HG03060 (cell line): ENCODE measurements at regions not wholly inside any gene's neighbourhood (a gene's known extent, or its start where the extent isn't known, plus 50 kb on each side); places are given as distances from the start of the nearest gene placed in this dataset.
"Not testable (repeated sequence)": the region's sequence is repeated elsewhere in the genome, so short reads cannot be mapped to it uniquely, and the experiment has no call there.

Experiments used
- ATAC-seq: cut with Tn5 transposase; IDR thresholded peaks from one replicate; pipeline ENCODE4 v1.9.1; 2021; ENCODE audit warnings: low read depth, moderate number of reproducible peaks; ENCODE audit not compliant: unreplicated experiment

DNA sequence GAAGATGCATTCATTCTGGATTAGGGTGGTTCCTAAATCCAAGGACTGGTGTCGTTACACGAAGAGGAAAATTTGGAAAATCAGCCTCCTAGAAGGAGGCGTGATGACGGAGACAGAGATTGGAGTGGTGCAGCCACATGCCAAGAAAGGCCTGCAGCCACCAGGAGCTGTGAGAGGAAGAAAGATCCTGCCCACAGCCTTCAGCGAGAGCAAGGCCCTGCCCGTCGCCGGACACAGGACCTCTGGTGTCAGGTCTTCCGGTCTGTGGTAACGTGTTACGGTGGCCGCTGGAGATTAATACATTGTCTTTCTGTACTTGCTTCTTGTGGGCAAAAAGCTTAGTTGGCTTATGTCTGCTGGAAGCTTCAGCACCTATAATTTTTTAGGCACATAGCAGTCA lies 1045.8 kb downstream of the BRD1 start:
- no peak for ATAC-seq

- ATAC-seq, result no peak
Measured at GRCh38 chr22:48781391-48781790, 1046.3 kb downstream of the BRD1 start.

GRCh38 chr22:48780597-48781277 lies 1046.9 kb downstream of the BRD1 start:
- ATAC-seq, result no peak

DNA sequence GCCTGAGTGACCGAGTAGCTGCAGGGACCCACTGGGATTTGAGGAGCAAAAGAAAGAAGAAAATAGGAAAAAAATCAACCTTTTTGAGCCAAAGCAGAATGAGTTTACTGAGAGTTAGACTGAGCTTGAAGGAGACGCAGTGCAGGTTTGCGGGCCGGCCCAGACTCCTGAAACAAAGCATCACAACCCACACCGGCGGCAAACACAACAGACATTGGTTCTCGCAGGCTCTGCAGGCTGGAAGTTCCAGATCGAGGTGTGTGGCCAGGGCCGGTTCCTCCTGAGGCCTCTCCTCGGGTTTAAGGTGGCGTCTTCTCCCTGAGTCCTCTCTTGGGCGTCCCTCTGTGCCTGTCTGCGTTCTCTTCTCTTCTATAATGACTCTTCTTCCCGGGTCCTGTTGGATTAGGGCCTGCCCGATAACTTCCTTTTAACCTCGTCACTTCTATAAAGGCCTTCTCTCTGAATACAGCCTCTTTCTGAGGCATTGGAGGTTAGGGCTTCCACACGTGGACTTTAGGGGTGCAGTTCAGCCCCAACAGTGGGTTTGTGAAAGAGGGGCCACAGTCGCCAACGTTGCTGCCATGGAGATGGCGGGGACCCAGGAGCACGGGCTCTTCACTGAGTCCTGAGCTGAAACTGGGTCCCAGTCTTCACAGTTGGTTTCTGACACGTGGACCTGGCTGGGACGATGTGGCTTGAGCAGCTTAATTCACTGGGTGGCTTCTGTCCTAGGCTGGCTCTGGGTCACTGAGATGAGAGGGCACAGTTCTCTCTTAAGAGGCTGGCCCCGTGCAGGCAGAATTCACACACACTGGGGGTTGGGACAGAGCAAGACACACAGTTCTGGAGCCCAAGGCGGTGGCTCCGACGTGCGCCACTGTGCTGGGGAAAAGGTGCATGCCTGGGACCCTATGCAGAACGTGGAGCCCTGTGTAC lies 1047.7 kb downstream of the BRD1 start:
- no peak for ATAC-seq

- no peak for ATAC-seq
Measured at GRCh38 chr22:48779211-48779643, 1048.4 kb downstream of the BRD1 start.

- no peak for ATAC-seq
Measured at GRCh38 chr22:48778308-48779195, 1049.1 kb downstream of the BRD1 start.

DNA sequence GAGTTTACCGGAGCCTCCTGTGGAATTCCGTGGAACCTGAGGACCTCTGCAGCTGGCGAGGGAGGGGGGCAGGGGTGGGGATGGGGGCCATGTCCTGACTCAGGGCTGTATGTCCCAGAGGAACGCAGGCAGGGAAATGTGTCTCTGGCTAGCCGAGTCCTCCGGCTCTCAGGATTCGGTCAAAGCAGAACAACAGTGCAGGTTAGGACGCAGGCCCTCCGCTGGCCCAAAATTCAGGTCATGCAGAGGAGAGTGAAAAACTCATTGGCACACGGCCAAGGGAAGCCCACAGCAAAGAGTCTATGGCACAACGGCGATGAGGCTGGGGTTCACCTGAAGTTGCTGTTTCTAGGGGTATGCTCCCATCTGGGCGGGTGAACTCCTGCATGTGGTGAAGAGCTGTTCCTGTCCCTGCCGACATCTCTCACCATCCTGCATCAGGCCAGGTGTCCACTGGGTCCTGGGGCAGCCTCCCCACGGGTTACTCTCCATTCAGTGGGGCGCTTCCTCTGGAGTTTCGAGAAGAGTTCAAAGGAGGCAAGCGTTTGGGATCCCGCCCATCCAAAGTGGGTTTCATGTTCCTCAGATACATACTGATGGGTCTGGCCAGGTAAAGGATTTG lies 1055.3 kb downstream of the BRD1 start:
- no peak for ATAC-seq

DNA sequence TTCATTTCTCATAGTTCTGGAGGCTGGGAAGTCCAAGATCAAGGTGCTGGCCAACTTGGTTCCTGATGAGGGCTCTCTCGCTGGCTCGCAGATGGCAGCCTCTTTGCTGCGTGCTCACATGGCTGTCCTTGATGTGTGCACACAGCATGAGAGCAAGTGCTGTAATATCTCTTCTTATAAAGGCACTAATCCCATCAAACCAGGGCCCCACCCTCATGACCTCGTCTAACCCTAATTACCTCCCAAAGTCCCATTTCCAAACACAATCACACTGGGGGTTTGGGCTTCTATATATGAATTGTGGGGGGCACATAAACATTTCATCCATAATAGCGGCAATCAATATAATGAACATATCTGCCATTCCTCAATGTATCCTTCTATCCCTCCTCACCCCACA lies 1062.1 kb downstream of the BRD1 start:
- no peak for ATAC-seq

GRCh38 chr22:48761546-48761945 lies 1066.1 kb downstream of the BRD1 start:
- no peak for ATAC-seq

DNA sequence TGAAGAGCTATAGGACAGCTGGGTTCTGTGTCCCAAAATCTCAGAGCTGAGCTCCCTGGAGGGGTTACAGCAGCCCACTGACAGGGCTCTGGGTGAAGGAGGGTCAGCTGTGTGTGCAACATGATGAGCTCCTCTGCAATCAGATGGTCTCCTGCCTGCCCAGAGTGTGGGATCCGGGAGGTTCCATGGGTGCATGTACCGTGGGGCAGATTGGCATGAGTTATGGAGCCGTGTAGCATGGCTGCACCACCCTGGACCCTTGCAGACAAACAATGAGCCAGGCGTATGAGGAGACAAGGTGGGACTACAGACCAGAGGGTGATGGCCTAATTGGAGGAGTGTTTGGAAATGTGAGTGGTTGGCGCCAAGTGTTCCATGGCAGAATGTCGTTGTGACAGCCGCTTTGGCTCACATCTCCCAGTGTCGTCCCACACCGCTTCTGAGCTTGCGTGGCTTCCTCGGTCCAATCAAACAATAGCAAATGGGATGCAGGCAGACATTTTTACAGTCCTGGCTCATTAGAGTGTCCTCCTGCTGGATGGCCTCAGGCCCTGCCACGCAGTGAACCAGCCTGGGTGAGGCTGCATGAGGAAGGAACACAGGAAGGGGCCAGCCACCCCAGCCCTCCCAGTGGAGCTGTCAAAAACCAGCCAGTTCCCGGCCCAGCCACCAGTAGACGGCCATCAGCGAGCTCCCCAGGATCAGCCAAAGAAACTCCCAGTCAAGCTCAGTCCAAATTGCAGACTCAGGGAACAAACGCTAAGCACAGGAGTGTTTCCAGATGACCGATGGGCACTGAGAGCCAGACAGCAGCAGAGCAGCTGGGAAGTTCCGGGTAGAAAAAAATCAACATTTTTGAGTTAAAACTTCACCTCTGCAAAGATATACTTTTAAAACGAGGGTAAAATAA lies 1066.9 kb downstream of the BRD1 start:
- no peak for ATAC-seq

DNA sequence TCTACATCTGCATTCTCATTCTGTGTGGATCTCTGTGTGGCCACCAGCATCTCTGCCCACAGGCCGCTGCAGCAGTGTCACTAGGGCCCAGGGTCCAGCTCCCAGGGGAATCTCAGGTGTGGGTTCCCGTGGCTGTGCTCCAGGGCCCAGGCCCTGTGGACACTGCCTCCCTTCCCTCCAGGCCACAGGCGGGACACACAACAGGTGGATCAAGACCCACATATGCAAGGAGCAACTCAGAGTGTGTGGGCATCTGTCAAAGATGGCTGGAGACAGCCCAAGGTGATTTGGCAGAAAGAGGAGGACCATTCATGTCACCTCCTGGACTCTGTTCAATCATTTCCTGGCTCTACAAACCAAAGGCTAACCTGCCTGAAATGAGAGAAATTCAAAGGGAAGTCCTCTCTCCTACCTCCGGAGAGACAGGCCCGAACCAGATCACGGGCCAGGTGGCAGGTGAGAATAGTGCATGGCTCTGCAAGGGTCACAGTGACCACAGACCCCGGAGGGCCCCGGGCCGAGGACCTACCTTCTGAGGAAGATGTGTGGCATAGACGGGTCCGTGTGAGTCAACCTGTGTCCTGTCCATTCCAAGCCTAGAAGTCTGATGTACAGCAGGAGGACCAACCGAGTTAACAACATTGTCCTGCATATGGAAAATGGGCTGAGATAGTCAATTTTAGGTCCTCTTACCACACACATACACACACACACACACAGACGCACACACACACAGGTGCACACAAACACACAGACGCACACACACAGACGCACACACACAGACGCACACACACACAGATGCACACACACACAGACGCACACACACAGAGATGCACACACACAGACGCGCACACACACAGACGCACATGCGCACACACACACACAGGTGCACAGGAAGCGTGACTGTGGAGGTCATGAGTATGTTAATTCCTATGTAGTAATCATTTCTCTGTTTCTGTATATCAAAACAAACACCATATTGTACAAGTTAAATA lies 1068.5 kb downstream of the BRD1 start:
- no peak for ATAC-seq

DNA sequence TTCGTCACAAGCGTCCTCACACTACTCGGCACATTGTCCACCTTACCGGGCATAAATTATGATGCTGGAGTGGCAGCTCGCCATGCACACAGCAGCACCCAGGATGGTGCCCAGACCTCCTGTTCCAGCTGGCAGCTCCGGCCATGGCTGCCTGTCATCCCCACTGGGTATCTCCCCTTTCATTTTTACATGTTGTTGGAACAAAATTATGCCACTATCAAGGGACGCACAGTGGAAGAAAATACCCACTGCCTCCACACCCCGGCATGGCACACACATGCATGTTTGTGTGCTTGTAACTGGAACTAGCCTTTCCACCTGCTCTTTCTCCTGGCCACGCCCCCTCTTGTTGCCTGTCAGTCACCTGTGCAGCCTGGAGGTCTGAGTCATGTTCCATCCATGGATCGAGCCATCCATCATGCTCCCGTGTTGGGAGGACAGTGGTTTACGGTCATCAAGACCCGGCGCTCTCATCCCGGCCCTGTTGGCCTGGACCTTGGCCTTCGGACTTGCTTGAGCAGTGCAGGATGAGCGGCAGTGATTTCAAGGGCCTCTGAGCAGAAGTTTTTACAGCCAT lies 1069.6 kb downstream of the BRD1 start:
- no peak for ATAC-seq

DNA sequence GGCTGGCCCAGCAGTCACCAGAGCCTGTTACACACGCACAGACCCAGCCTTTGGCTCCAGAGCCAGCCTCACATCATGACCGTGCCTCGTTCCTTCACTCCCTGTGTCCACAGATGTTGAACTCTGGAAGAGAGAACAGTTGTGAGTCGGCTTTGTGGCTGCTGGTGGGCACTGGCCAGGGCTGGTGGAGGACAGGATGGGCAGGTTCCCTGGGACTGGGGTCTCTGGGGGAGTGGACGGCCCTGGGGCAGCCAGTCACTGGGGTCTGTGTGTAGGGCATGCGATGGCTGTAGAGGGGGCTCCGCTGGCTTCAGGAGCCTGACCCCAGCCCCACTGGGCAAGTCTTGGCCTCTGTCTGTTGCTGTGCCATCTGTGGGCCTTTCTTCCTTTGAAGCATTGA lies 1070.1 kb downstream of the BRD1 start:
- no peak for ATAC-seq

- not testable (repeated sequence) for ATAC-seq
Measured at GRCh38 chr22:48757135-48757534, 1070.5 kb downstream of the BRD1 start.

DNA sequence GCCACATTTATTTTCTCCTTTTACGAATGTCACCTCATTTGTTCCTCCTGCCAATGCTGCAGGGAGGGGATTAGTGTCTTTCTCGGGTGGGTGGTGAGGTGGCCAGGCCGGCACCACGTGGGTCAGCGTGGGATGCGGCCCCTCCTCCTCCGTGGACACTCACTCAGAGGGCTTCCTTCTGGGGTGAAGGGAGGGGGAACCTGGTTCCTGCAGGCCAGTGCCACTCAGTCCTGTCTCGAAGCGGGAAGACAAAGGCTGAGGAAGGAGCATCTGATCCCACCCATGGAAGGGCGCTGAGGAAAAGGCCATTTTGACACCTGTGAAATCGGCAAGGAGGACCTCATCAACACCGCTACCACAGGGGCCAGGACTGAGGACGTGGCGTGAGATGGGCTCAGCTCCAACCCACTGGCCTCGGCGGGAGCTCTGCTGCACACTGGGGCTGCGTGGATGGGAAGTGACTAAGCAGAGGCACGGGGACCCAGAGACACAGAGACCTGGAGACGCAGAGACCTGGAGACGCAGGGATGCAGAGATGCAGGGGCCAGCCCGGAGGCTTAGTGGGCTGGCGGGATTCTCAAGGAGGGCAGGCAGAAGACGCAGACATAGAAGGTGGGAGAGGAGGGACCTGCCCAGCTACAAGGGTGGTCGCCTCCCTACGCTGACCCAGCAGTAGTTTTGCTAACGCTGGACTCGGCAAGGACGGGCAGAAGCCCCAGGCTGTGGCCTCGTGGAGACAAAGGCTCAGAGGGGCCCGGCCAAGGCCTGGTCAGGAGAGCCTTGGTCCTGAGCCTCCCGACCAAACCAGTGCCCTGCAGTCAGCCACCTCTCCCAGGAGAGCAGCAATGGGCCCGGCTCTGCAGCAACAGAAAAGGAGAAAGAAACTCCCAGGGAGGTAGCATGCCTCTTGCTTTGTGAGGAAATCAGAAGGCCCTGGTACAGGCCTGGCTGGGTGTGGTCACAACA lies 1071.2 kb downstream of the BRD1 start:
- ATAC-seq, result no peak

- ATAC-seq, result no peak
Measured at GRCh38 chr22:48755059-48755949, 1072.4 kb downstream of the BRD1 start.
